SK-N-SH (cell line): ENCODE measurements at regions not wholly inside any gene's neighbourhood (a gene's known extent, or its start where the extent isn't known, plus 50 kb on each side); places are given as distances from the start of the nearest gene placed in this dataset.

Experiments used
- CTCF ChIA-PET: fragments of 300-600, 350-600 bp; formaldehyde crosslinking; extraction: SDS; loops from one replicate; lab custom pipeline; 2021; lab: Yijun Ruan, JAX
- POLR2A ChIA-PET: fragments of 350-600 bp; sonication (Branson Sonifier 250); formaldehyde crosslinking; extraction: SDS; loops from one replicate; lab custom pipeline; 2020; ENCODE audit warnings: antibody characterized with exemption, inconsistent platforms; lab: Yijun Ruan, JAX
- DNase-seq: peaks from one replicate; pipeline ENCODE4 v3.0.0; 2012
- H2AFZ ChIP-seq: fragments of 200-600 bp; sonication (generic); 2 replicates; pipeline ENCODE4 v1.8.1; 2016; ENCODE audit warnings: antibody characterized with exemption, mild to moderate bottlenecking, low read depth
- H3F3A ChIP-seq: fragments of 200-600 bp; sonication (generic); replicated peaks from 2 replicates; pipeline ENCODE3; 2016; ENCODE audit warnings: antibody characterized with exemption, mild to moderate bottlenecking; ENCODE audit not compliant: insufficient read depth
- H3K27ac ChIP-seq, 2 experiments: fragments of 200-500 bp in 1 of 2; fragments of 200-600 bp in 1 of 2; sonication (Bioruptor generic) in 1 of 2; sonication (generic), shearing (Covaris generic) in 1 of 2; 2 replicates each; pipeline versions ENCODE4 v1.5.1 to v1.6.1; 2014 to 2016; ENCODE audit warnings: low read depth in 2 of 2, inconsistent platforms in 1 of 2, low read length in 1 of 2, mild to moderate bottlenecking in 1 of 2, mixed read lengths in 1 of 2
- H3K27me3 ChIP-seq: fragments of 200-600 bp; sonication (generic), shearing (Covaris generic); 2 replicates; pipeline ENCODE4 v1.6.1; 2016; ENCODE audit warnings: mixed run types; ENCODE audit not compliant: insufficient read depth
- H3K36me3 ChIP-seq, 2 experiments: fragments of 200-500 bp in 1 of 2; fragments of 200-600 bp in 1 of 2; sonication (Bioruptor generic) in 1 of 2; sonication (generic) in 1 of 2; replicated peaks in 1 of 2; 2 replicates each; pipeline versions ENCODE3 to v1.5.1; 2014 to 2016; ENCODE audit warnings: low read length in 1 of 2, mild to moderate bottlenecking in 1 of 2; ENCODE audit not compliant: insufficient read depth in 2 of 2, control insufficient read depth in 1 of 2
- H3K4me1 ChIP-seq, 2 experiments: fragments of 200-500 bp in 1 of 2; fragments of 200-600 bp in 1 of 2; sonication (Bioruptor generic) in 1 of 2; sonication (generic), shearing (Covaris generic) in 1 of 2; 2 replicates each; pipeline versions ENCODE4 v1.5.1 to v1.6.1; 2014 to 2016; ENCODE audit warnings: low read depth in 1 of 2, low read length in 1 of 2, mixed run types in 1 of 2; ENCODE audit not compliant: insufficient read depth in 2 of 2, control insufficient read depth in 1 of 2
- H3K4me2 ChIP-seq: fragments of 200-600 bp; sonication (generic), shearing (Covaris generic); 2 replicates; pipeline ENCODE4 v1.6.1; 2017; ENCODE audit warnings: mixed run types
- H3K4me3 ChIP-seq, 2 experiments: fragments of 200-500 bp in 1 of 2; fragments of 200-600 bp in 1 of 2; sonication (Bioruptor generic) in 1 of 2; sonication (generic), shearing (Covaris generic) in 1 of 2; 2 replicates each; pipeline versions ENCODE4 v1.5.1 to v1.8.1; 2014 to 2016; ENCODE audit warnings: low read depth in 2 of 2, inconsistent platforms in 1 of 2, low read length in 1 of 2, mild to moderate bottlenecking in 1 of 2, mixed read lengths in 1 of 2, moderate library complexity in 1 of 2
- H3K79me2 ChIP-seq: fragments of 200-600 bp; sonication (generic); 2 replicates; pipeline ENCODE4 v1.8.1; 2017; ENCODE audit warnings: mild to moderate bottlenecking; ENCODE audit not compliant: insufficient read depth
- H3K9ac ChIP-seq: fragments of 200-600 bp; sonication (generic); 2 replicates; pipeline ENCODE4 v1.6.1; 2017; ENCODE audit warnings: mixed run types
- H3K9me2 ChIP-seq: fragments of 200-600 bp; sonication (generic); 2 replicates; pipeline ENCODE4 v1.6.1; 2017; ENCODE audit warnings: mixed run types
- H3K9me3 ChIP-seq: fragments of 200-600 bp; sonication (generic); 2 replicates; pipeline ENCODE4 v1.6.1; 2017; ENCODE audit warnings: mixed run types, mild to moderate bottlenecking, moderate library complexity
- H4K20me1 ChIP-seq: fragments of 200-600 bp; sonication (generic); 2 replicates; pipeline ENCODE4 v1.6.1; 2017; ENCODE audit warnings: mild to moderate bottlenecking, mixed run types; ENCODE audit not compliant: insufficient read depth
- ELF1 ChIP-seq: IDR thresholded peaks from 2 replicates; pipeline ENCODE4 v1.4.0; 2012
- EP300 ChIP-seq, 2 experiments: IDR thresholded peaks; 2 replicates each; pipeline versions ENCODE4 v1.4.0 to v1.6.1; 2012; ENCODE audit warnings: borderline replicate concordance in 1 of 2, low read depth in 1 of 2, low read length in 1 of 2
- FOXJ3 ChIP-seq: sonication (generic); formaldehyde crosslinking; IDR thresholded peaks from 2 replicates; pipeline ENCODE4 v1.5.1; 2020; ENCODE audit warnings: mild to moderate bottlenecking, missing genetic modification reagents
- IRF3 ChIP-seq: fragments of 150-350 bp; IDR thresholded peaks from 2 replicates; pipeline ENCODE4 v1.6.1; 2016; ENCODE audit warnings: mild to moderate bottlenecking, low read depth, low read length
- MXI1 ChIP-seq: IDR thresholded peaks from 2 replicates; pipeline ENCODE4 v1.6.1; 2012; ENCODE audit warnings: mild to moderate bottlenecking, low read depth, low read length, improper control_type of control experiment
- NFIC ChIP-seq: IDR thresholded peaks from 2 replicates; pipeline ENCODE4 v1.4.0; 2012; ENCODE audit warnings: borderline replicate concordance
- POLR2AphosphoS5 ChIP-seq: IDR thresholded peaks from 2 replicates; pipeline ENCODE4 v1.6.1; 2012; ENCODE audit warnings: low read depth, low read length
- RAD21 ChIP-seq: IDR thresholded peaks from 2 replicates; pipeline ENCODE4 v1.6.1; 2012; ENCODE audit warnings: mild to moderate bottlenecking, low read length
- RCOR1 ChIP-seq: fragments of 150-350 bp; IDR thresholded peaks from 2 replicates; pipeline ENCODE4 v1.6.1; 2017; ENCODE audit warnings: antibody characterized with exemption, low read length
- RXRA ChIP-seq: IDR thresholded peaks from 2 replicates; pipeline ENCODE4 v1.4.0; 2012; ENCODE audit warnings: low read depth, mild to moderate bottlenecking, borderline replicate concordance
- SIN3A ChIP-seq: IDR thresholded peaks from 2 replicates; pipeline ENCODE4 v1.6.1; 2012; ENCODE audit warnings: low read depth, mild to moderate bottlenecking, low read length, moderate library complexity, borderline replicate concordance
- SMC3 ChIP-seq: IDR thresholded peaks from 2 replicates; pipeline ENCODE4 v1.6.1; 2012; ENCODE audit warnings: low read depth, low read length, improper control_type of control experiment
- TCF12 ChIP-seq: IDR thresholded peaks from 2 replicates; pipeline ENCODE4 v1.4.0; 2012
- USF1 ChIP-seq: IDR thresholded peaks from 2 replicates; pipeline ENCODE4 v1.4.0; 2012; ENCODE audit warnings: low read depth, borderline replicate concordance
- USF2 ChIP-seq: fragments of 150-350 bp; IDR thresholded peaks from 2 replicates; pipeline ENCODE4 v1.6.1; 2017; ENCODE audit warnings: antibody characterized with exemption, low read length, low read depth, borderline replicate concordance
- WGBS: methylation state at CpG from one replicate; pipeline ENCODE4 v1.1.6; 2017; ENCODE audit warnings: low lambda C conversion rate; 5-methylcytosine and 5-hydroxymethylcytosine counted together
- TF ChIP-seq, protein P1 (sequence below): IDR thresholded peaks from 2 replicates; pipeline ENCODE4 v1.4.0; 2012; ENCODE audit warnings: low read depth, borderline replicate concordance
- TF ChIP-seq, protein P2 (sequence below): IDR thresholded peaks from 2 replicates; pipeline ENCODE4 v1.4.0; 2012; ENCODE audit warnings: low read depth

GRCh38 chr2:78455586-78455985 lies 569.9 kb upstream of the REG3G start:
- Histone ChIP-seq H3K36me3 (no peaks in the 10 kb centered on the region), H3K27ac (no peak overlapping the region), H3F3A (no peaks in the 10 kb centered on the region), H3K27me3 (no peaks in the 10 kb centered on the region), H3K4me2 (no peak overlapping the region), H3K79me2 (no peaks in the 10 kb centered on the region), H3K9ac (no peak overlapping the region), H3K4me3 (no peak overlapping the region), H4K20me1 (no peaks in the 10 kb centered on the region), H3K9me3 (no peaks in the 10 kb centered on the region), H2AFZ (no peak overlapping the region), H3K4me1 (no peaks in the 10 kb centered on the region), H3K9me2 (no peaks in the 10 kb centered on the region)
- ChIA-PET POLR2A (no interaction called here), CTCF (no interaction called here)
- 16% methylated on average over 2 of the region's 2 CpGs for WGBS
- DNase-seq, result no peak
- no peak for TF ChIP-seq TCF12
- no peak for TF ChIP-seq IRF3
- no peak for TF ChIP-seq FOXJ3 (CRISPR knock-in tag)
- TF ChIP-seq RXRA, result no peak
- TF ChIP-seq RAD21, result no peak
- no peak for TF ChIP-seq ELF1
- TF ChIP-seq RCOR1, result no peak
- no peak for TF ChIP-seq SMC3
- TF ChIP-seq USF1, result no peak
- TF ChIP-seq, protein P1, sequence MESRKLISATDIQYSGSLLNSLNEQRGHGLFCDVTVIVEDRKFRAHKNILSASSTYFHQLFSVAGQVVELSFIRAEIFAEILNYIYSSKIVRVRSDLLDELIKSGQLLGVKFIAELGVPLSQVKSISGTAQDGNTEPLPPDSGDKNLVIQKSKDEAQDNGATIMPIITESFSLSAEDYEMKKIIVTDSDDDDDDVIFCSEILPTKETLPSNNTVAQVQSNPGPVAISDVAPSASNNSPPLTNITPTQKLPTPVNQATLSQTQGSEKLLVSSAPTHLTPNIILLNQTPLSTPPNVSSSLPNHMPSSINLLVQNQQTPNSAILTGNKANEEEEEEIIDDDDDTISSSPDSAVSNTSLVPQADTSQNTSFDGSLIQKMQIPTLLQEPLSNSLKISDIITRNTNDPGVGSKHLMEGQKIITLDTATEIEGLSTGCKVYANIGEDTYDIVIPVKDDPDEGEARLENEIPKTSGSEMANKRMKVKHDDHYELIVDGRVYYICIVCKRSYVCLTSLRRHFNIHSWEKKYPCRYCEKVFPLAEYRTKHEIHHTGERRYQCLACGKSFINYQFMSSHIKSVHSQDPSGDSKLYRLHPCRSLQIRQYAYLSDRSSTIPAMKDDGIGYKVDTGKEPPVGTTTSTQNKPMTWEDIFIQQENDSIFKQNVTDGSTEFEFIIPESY, result no peak
- TF ChIP-seq MXI1, result no peak
- no peak for TF ChIP-seq NFIC
- TF ChIP-seq, protein P2, sequence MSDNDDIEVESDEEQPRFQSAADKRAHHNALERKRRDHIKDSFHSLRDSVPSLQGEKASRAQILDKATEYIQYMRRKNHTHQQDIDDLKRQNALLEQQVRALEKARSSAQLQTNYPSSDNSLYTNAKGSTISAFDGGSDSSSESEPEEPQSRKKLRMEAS, result no peak
- TF ChIP-seq EP300 (IDR thresholded peaks at IDR 0.05; ENCODE audit: borderline replicate concordance in 1 of 2, low read depth in 1 of 2, low read length in 1 of 2), result no peak
- TF ChIP-seq POLR2AphosphoS5, result no peak
- TF ChIP-seq SIN3A, result no peak
- TF ChIP-seq USF2, result no peak
